Lower leg skin (tissue), 4 donors: ENCODE measurements at regions not wholly inside any gene's neighbourhood (a gene's known extent, or its start where the extent isn't known, plus 50 kb on each side); places are given as distances from the start of the nearest gene placed in this dataset.
A peak's percentile ranks its signal among the peaks of the same experiment; 100 is the strongest.

ENCODE experiments used
- DNase-seq, 2 donors: peaks; one replicate each; pipeline ENCODE4 v3.0.0-alpha.2; 2019; ENCODE audit warnings: low spot score in 2 of 2
- H3K4me3 ChIP-seq: fragments of 200-600 bp; sonication (generic); 2 replicates; pipeline ENCODE4 v1.5.1; 2017; ENCODE audit warnings: mild to moderate bottlenecking, low read depth; ENCODE audit not compliant: poor library complexity, severe bottlenecking
- POLR2A ChIP-seq, 2 donors: fragments of 450-650 bp; IDR thresholded peaks; one replicate each; pipeline ENCODE4 v1.6.1; 2016 to 2017; ENCODE audit warnings: antibody characterized with exemption in 2 of 2, mild to moderate bottlenecking in 1 of 2, moderate library complexity in 1 of 2
- WGBS, 2 donors: methylation state at CpG; one replicate each; pipeline ENCODE4 v1.1.5; 2018; 5-methylcytosine and 5-hydroxymethylcytosine counted together
- intact Hi-C: fragments of 100-400 bp; cut with DNase I; formaldehyde crosslinking; loops from one replicate; pipeline ENCODE4 v1.15.0; 2023; ENCODE audit warnings: low total_unique reads
- TF ChIP-seq, protein P1 (sequence below), 3 donors: fragments of 450-650 bp; IDR thresholded peaks; one replicate each; pipeline ENCODE4 v1.5.1; 2016; ENCODE audit warnings: antibody characterized with exemption in 3 of 3, mild to moderate bottlenecking in 3 of 3, moderate library complexity in 2 of 3

DNA sequence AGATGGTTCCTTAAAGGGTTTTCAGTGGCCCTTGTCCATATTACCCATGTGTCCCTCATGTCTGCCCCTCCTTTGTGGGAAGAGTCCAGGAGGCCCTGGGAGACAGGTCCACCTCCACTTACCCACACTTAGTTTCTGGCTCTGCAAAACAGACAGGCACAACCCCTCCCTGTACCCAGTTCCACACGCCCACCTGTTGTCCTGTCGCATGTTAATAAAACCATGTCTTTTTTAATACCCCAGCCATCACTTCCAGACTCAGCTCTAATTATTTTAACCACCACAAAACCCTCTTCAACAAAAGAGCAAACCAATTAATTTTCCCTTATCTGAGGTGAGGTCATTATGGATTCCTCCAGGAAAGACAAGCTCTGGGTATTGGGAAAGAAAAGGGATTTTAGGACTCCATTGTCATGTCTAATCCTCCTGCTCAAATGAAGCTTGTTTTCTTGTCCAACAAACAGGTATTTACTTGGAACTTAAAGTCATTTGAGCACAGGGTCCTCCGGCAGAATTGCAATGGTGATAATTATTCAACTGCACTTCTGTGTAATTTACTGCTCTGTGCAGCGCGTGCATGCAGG is 68.9 kb downstream of the CCDC185 start:
- intact Hi-C loops: no loop called here
- no peak for DNase-seq
- TF ChIP-seq POLR2A (IDR thresholded peaks at IDR 0.05): no peak
- TF ChIP-seq, protein P1, sequence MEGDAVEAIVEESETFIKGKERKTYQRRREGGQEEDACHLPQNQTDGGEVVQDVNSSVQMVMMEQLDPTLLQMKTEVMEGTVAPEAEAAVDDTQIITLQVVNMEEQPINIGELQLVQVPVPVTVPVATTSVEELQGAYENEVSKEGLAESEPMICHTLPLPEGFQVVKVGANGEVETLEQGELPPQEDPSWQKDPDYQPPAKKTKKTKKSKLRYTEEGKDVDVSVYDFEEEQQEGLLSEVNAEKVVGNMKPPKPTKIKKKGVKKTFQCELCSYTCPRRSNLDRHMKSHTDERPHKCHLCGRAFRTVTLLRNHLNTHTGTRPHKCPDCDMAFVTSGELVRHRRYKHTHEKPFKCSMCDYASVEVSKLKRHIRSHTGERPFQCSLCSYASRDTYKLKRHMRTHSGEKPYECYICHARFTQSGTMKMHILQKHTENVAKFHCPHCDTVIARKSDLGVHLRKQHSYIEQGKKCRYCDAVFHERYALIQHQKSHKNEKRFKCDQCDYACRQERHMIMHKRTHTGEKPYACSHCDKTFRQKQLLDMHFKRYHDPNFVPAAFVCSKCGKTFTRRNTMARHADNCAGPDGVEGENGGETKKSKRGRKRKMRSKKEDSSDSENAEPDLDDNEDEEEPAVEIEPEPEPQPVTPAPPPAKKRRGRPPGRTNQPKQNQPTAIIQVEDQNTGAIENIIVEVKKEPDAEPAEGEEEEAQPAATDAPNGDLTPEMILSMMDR (IDR thresholded peaks at IDR 0.05): no peak
- no peak overlapping the region for H3K4me3 ChIP-seq
- WGBS, 2 donors: 77 to 79% methylated on average over 5 of the region's 5 CpGs

DNA sequence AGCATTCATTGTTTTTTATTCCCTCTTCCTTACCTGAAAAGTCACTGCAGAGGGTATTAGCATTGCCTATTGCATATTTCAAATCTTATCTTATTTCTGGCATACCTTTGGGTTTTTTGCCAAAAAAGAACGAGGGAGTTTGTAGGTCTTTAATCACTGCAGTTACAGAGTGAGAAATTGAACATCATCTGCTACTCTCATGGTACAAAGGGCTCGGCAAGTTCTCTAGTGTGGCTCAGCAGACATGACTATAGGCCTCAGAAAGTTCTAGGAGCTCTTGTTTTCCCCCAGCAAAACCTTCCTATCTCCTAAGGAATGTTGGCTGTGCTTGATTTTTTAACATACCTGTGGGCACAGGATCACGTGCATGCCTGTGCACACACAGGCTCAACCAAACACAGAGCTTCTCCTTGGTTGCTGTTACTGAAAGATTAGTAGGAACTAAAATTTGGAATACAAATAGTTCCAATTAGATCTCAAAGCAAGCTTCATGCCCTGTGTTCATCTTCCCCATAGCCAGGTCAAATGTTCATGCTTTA is 69.7 kb downstream of the CCDC185 start:
- intact Hi-C loops: no loop called here
- no peak overlapping the region for H3K4me3 ChIP-seq
- 45 to 56% methylated on average over 3 of the region's 3 CpGs for WGBS, 2 donors
- no peak for DNase-seq
- TF ChIP-seq, protein P1 (IDR thresholded peaks at IDR 0.05): no peak
- no peak for TF ChIP-seq POLR2A (IDR thresholded peaks at IDR 0.05)

DNA sequence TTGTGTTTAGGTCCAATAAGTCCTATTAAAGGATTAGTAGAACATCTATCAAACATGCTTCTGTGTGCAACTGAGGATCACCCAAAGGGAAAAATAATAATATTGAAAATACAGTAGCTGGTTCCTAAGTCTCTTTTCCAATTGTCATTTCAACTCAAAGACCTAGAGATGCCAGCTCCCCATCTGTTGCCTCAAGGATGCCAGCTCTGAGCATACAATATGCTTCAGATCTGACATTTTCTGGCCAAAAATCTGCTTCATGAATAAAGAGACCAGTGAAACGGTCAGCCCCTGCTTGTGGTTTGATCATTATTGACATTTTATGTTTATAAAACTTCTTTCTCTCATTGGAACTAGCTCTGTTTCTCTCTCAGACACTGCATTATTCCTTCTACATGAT is 72.9 kb downstream of the CCDC185 start:
- no peak for TF ChIP-seq POLR2A (IDR thresholded peaks at IDR 0.05)
- TF ChIP-seq, protein P1 (IDR thresholded peaks at IDR 0.05): no peak
- intact Hi-C loops: no loop called here
- 69 to 72% methylated on average over 1 of the region's 1 CpG for WGBS, 2 donors
- no peak overlapping the region for H3K4me3 ChIP-seq
- DNase-seq: no peak

DNA sequence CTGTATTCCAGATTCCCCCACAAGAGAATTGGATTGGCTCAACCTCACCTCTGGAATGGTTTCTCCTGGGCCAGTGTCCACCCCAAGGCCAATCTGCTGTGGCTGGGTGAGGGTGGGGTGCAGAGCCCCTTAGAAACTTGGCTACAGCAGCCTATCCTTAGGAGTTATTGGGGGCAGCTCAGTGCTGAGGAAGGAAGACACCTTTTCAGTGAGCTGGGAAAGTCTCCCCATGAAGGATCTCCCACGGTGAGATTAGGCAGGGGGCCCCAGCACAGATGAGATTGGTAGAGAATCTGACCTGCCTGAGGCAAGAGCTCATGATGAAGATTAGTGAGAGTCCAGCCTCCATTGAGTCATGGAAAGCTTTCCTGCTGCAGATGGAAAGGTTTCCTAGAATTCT is 78.4 kb downstream of the CCDC185 start:
- no peak for DNase-seq
- intact Hi-C loops: no loop called here
- no peak for TF ChIP-seq POLR2A (IDR thresholded peaks at IDR 0.05)
- WGBS, 2 donors: 87 to 94% methylated on average over 1 of the region's 1 CpG
- no peak overlapping the region for H3K4me3 ChIP-seq

DNA sequence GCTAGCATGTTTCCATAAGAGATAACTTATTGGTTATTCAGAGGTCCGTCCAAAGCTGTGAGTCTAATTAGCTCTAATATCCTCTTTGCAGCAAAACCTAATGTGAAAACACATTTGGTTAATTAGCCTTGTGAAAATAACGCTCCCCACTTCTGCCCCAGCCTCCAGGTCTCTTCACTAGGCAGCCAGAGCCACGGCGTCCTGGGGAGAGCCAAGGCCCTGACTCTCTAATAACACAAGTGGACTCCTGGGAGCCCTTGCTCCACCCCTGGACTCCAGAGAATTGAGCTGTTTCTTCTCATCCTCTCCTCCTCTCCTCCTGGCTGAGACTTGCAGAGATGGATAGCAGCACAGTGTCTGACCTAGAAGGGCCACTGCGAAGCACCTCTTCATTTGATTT is 78.8 kb downstream of the CCDC185 start:
- intact Hi-C loops: no loop called here
- no peak for DNase-seq
- TF ChIP-seq, protein P1 (IDR thresholded peaks at IDR 0.05): no peak
- TF ChIP-seq POLR2A (IDR thresholded peaks at IDR 0.05): no peak
- no peak overlapping the region for H3K4me3 ChIP-seq
- 82 to 87% methylated on average over 5 of the region's 5 CpGs for WGBS, 2 donors

DNA sequence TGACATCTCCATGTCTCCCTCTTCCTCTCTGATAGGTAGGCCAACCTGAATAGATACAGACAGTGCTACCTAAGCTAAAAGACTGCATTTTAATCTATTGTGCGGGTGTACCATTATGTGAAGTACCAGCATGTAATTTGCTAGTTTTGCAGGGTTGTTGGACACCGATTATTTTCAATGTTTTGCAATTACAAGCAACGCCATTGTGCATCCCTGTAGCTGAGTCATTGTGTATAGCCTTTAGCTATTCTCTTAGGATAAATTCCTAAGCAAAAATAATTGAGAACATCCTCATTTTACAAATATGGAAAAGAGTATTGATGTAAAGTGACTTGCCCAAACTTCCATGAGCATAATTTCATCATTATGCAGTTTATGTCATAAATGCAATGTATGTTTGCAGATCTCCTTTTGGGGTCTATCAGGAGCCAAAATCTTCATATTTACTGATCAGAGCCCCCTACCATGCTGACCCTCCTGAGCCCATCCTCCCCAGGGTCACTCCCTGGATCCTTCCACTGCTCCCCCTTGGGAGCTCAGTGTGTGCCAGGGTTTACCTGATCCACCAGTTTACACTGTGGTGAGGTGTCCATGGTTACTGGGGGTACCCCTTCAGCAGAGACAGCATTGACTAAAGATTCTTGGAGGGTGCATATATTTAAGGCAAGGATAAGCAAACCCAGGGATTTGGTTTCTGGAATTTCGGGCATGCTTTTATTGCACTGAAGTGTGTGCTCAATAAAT is 80.6 kb downstream of the CCDC185 start:
- WGBS, 2 donors: 65 to 69% methylated on average over 4 of the region's 4 CpGs
- H3K4me3 ChIP-seq: no peak overlapping the region
- intact Hi-C loops: no loop called here
- DNase-seq: peak in 1 of 2 donors; percentile 68
- TF ChIP-seq POLR2A (IDR thresholded peaks at IDR 0.05): no peak
- TF ChIP-seq, protein P1 (IDR thresholded peaks at IDR 0.05): no peak
